ENCODE measurements at regions not wholly inside any gene's neighbourhood (a gene's known extent, or its start where the extent isn't known, plus 50 kb on each side); places are given as distances from the start of the nearest gene placed in this dataset.

DNA sequence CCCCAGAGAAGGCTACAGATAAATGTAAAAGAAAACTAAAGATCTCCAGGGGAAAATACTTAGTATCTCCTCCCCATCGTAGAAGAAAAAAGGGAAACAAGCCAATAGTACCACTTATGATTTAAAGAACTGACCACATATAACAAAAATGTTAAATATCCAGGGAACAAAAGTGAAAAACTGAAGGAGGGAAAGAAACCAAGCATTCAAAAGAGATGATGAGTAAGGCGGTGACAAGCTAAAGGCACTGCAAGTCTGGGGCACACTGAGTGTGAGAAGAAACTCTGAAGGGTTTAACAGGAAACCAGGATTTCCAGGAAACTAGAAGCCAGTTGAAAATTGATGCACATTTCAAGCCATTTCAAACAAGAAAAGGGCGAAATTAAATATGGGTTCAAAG is 226.3 kb downstream of the AHR start:
- no peak for TF ChIP-seq POLR2A (IDR thresholded peaks at IDR 0.05; ENCODE audit: low read depth, low read length)
- TF ChIP-seq POLR2AphosphoS5 (IDR thresholded peaks at IDR 0.05; ENCODE audit: low read depth, low read length), result no peak
